K562 (cell line): ENCODE measurements at regions not wholly inside any gene's neighbourhood (a gene's known extent, or its start where the extent isn't known, plus 50 kb on each side); places are given as distances from the start of the nearest gene placed in this dataset.

ENCODE experiments used
- ATAC-seq: fragments of 200-7000 bp; cut with Tn5 transposase; 3 replicates; pipeline ENCODE4 v1.9.1; 2020; ENCODE audit warnings: moderate library complexity
- BruUV-seq: library from RNA; stranded (reverse); fragments of 400-500 nt; replicated peaks from 2 replicates; lab custom pipeline; 2021; lab: Mats Ljungman, UMichigan
- CTCF ChIA-PET: fragments of 300-600 bp; formaldehyde crosslinking; extraction: SDS; loops from one replicate; lab custom pipeline; 2021; ENCODE audit warnings: low intra/inter-chr PET ratio; lab: Yijun Ruan, JAX
- POLR2A ChIA-PET: fragments of 300-600, 350-650 bp; sonication (Branson Sonifier 250); formaldehyde crosslinking; extraction: SDS; loops from one replicate; lab custom pipeline; 2021; ENCODE audit warnings: antibody characterized with exemption, inconsistent platforms; lab: Yijun Ruan, JAX
- DNase-seq, 4 experiments: peaks; one replicate each; pipeline versions ENCODE4 v3.0.0 to v3.0.0-alpha.2; 2011 to 2018; ENCODE audit warnings: low spot score in 3 of 4, mixed read lengths in 3 of 4; ENCODE audit errors: extremely low read depth in 1 of 4
- FAIRE-seq: peaks from 2 replicates; lab custom pipeline; 2011; peaks lifted over from hg19 to GRCh38; lab: Jason Lieb, UNC
- H2AFZ ChIP-seq: 2 replicates; pipeline ENCODE4 v1.6.0; 2011; ENCODE audit warnings: low read depth, low read length, control low read depth, inconsistent platforms
- H3K27ac ChIP-seq: fragments of 200-600 bp; 3 replicates; pipeline ENCODE4 v1.8.0; 2011; ENCODE audit warnings: low read depth, mild to moderate bottlenecking, control low read depth, inconsistent platforms, low read length, moderate library complexity, mixed read lengths; ENCODE audit errors: extremely low read depth
- H3K27me3 ChIP-seq, 2 experiments: fragments of 300-600 bp in 1 of 2; 2 replicates in 1 of 2; 3 replicates in 1 of 2; pipeline versions ENCODE4 v1.6.0 to v1.8.0; 2011; ENCODE audit warnings: inconsistent platforms in 2 of 2, low read length in 2 of 2, mild to moderate bottlenecking in 1 of 2, mixed read lengths in 1 of 2, moderate library complexity in 1 of 2; ENCODE audit not compliant: control insufficient read depth in 2 of 2, insufficient read depth in 2 of 2
- H3K36me3 ChIP-seq: fragments of 300-600 bp; 3 replicates; pipeline ENCODE4 v1.8.0; 2011; ENCODE audit warnings: mild to moderate bottlenecking, low read length, inconsistent platforms; ENCODE audit not compliant: control insufficient read depth, insufficient read depth
- H3K4me1 ChIP-seq, 2 experiments: fragments of 200-600 bp in 1 of 2; replicated peaks in 1 of 2; 2 replicates in 1 of 2; 3 replicates in 1 of 2; pipeline versions ENCODE4 v1.5.1 to v1.8.0; 2011; ENCODE audit warnings: inconsistent platforms in 2 of 2, low read length in 2 of 2, mild to moderate bottlenecking in 1 of 2, mixed read lengths in 1 of 2, moderate library complexity in 1 of 2; ENCODE audit not compliant: control insufficient read depth in 2 of 2, insufficient read depth in 2 of 2
- H3K4me2 ChIP-seq: 2 replicates; pipeline ENCODE4 v1.6.1; 2011; ENCODE audit warnings: low read length, control low read depth, inconsistent platforms, mixed read lengths; ENCODE audit not compliant: insufficient read depth
- H3K4me3 ChIP-seq: fragments of 200-600 bp; sonication (generic), shearing (Covaris generic); 2 replicates; pipeline ENCODE4 v1.5.1; 2016; ENCODE audit warnings: control low read depth, inconsistent platforms
- H3K79me2 ChIP-seq: fragments of 200-600 bp; 3 replicates; pipeline ENCODE4 v1.8.0; 2011; ENCODE audit warnings: low read length, inconsistent platforms; ENCODE audit not compliant: control insufficient read depth, insufficient read depth
- H3K9ac ChIP-seq, 2 experiments: 2 replicates each; pipeline versions ENCODE4 v1.6.0 to v1.6.1; 2011; ENCODE audit warnings: low read depth in 2 of 2, low read length in 2 of 2, control low read depth in 1 of 2, inconsistent platforms in 1 of 2, mild to moderate bottlenecking in 1 of 2, mixed read lengths in 1 of 2; ENCODE audit not compliant: insufficient read depth in 1 of 2
- H3K9me1 ChIP-seq: one replicate; pipeline ENCODE4 v1.6.0; 2011; ENCODE audit warnings: inconsistent platforms, mild to moderate bottlenecking, low read length, moderate library complexity; ENCODE audit not compliant: control insufficient read depth, insufficient read depth
- H3K9me3 ChIP-seq: replicated peaks from 2 replicates; pipeline ENCODE4 v1.5.1; 2011; ENCODE audit warnings: low read depth, low read length, inconsistent platforms; ENCODE audit not compliant: control insufficient read depth, insufficient read depth
- H4K20me1 ChIP-seq: replicated peaks from 2 replicates; pipeline ENCODE4 v1.6.1; 2011; ENCODE audit warnings: low read length, inconsistent platforms, mixed read lengths; ENCODE audit not compliant: control insufficient read depth, insufficient read depth
- DNMT1 ChIP-seq: fragments of 450-650 bp; IDR thresholded peaks from 2 replicates; pipeline ENCODE4 v1.6.1; 2016; ENCODE audit warnings: antibody characterized with exemption, mild to moderate bottlenecking
- HDAC8 ChIP-seq: fragments of 450-650 bp; IDR thresholded peaks from 2 replicates; pipeline ENCODE4 v1.6.1; 2016; ENCODE audit warnings: mild to moderate bottlenecking, missing genetic modification characterization, moderate library complexity, missing compliant biosample characterization
- KAT8 ChIP-seq: fragments of 450-650 bp; IDR thresholded peaks from 2 replicates; pipeline ENCODE4 v1.6.1; 2016; ENCODE audit warnings: low read depth, mild to moderate bottlenecking
- MAFG ChIP-seq: fragments of 450-650 bp; conservative IDR thresholded peaks from 2 replicates; pipeline ENCODE4 v1.6.1; 2016; ENCODE audit warnings: missing genetic modification characterization, missing compliant biosample characterization
- RAD51 ChIP-seq: fragments of 450-650 bp; IDR thresholded peaks from 2 replicates; pipeline ENCODE4 v1.7.1; 2016; ENCODE audit warnings: low read depth, mild to moderate bottlenecking, borderline replicate concordance
- STAG1 ChIP-seq: sonication (generic); formaldehyde crosslinking; IDR thresholded peaks from 2 replicates; pipeline ENCODE4 v1.5.0; 2020; ENCODE audit warnings: missing genetic modification reagents, borderline replicate concordance
- TCFL5 ChIP-seq: fragments of 250-450 bp; sonication (Bioruptor Pico); conservative IDR thresholded peaks from 2 replicates; pipeline ENCODE4 v1.6.1; 2021; ENCODE audit warnings: mild to moderate bottlenecking, moderate library complexity, matching md5 sums
- TFE3 ChIP-seq: fragments of 450-650 bp; formaldehyde crosslinking; IDR thresholded peaks from 2 replicates; pipeline ENCODE4 v1.4.0; 2020; ENCODE audit warnings: mild to moderate bottlenecking, mixed read lengths
- THRAP3 ChIP-seq: fragments of 450-650 bp; IDR thresholded peaks from 2 replicates; pipeline ENCODE4 v1.6.1; 2016; ENCODE audit warnings: mild to moderate bottlenecking, inconsistent platforms, borderline replicate concordance
- ZKSCAN3 ChIP-seq: fragments of 250-450 bp; sonication (Bioruptor Pico); IDR thresholded peaks from 2 replicates; pipeline ENCODE4 v1.4.0; 2020
- ZKSCAN8 ChIP-seq: fragments of 200-800 bp; sonication (Bioruptor generic); IDR thresholded peaks from 2 replicates; pipeline ENCODE4 v1.6.1; 2016; ENCODE audit warnings: missing genetic modification characterization, missing compliant biosample characterization
- WGBS: fragments of 100-300 bp; shearing (Covaris generic); methylation state at CpG from one replicate; pipeline ENCODE4 v1.1.6; 2016; ENCODE audit warnings: low coverage, mixed read lengths; ENCODE audit not compliant: insufficient coverage; ENCODE audit errors: missing lambda C conversion rate; 5-methylcytosine and 5-hydroxymethylcytosine counted together
- in situ Hi-C: fragments of 300-500 bp; cut with MboI; formaldehyde crosslinking; loops from 4 replicates; pipeline ENCODE4 v1.15.0; 2018; ENCODE audit warnings: inconsistent platforms, mixed read lengths
- intact Hi-C: fragments of 100-400 bp; cut with micrococcal nuclease; formaldehyde crosslinking; loops from 2 replicates; pipeline ENCODE4 v1.14.2; 2022
- TF ChIP-seq, protein P1 (sequence below), 3 experiments: fragments of 200-800 bp in 1 of 3; fragments of 250-450 bp in 1 of 3; fragments of 450-650 bp in 1 of 3; sonication (Bioruptor Pico) in 1 of 3; sonication (Bioruptor generic) in 1 of 3; formaldehyde crosslinking in 1 of 3; IDR thresholded peaks; 2 replicates each; pipeline versions ENCODE4 v1.6.1 to v1.8.0; 2016 to 2022; ENCODE audit warnings: mild to moderate bottlenecking in 2 of 3, missing genetic modification characterization in 2 of 3, missing compliant biosample characterization in 1 of 3, moderate library complexity in 1 of 3

DNA sequence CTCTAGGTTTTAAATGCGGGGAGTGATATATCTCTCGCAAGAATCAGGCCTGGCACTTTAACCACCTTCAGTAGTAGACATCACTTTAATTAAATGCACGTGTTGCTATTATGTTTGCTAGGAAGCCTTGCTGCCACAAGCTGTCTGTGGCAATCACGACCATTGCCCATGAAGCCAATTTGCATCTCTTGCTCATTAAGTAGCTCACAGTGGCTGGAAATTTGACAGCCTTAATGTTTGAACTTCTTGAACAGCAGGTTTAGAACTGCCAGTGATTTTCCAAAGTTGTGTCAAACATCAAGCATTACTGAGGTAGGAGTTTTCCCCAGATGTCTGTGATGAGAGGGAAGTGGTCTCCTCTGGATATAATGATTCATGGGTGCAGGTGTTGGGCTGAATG lies 642.3 kb upstream of the CPEB2 start (continued):
- TF ChIP-seq ZKSCAN8 (CRISPR knock-in tag) (no peak), TCFL5 (no peak), ZKSCAN3 (CRISPR knock-in tag) (no peak), HDAC8 (tag) (no peak), KAT8 (no peak)

DNA sequence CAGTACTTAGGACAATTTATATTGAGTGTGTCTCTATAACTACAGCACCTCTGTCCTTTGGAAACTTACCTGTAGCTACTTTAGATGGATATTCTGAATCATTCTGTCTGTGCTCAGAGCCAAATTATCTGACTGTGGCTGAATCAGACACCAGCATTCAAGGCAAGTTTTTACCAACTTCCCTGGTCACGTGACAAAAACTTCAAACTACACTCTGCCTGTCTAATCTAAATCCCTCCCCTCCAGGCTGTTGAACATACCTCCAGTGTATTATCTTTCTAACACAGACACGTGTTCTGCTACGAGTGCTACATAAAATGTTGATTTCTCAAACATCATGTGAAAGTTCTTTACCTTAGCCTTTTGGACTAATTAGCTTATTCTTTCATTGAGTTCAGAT lies 641.2 kb upstream of the CPEB2 start:
- Histone ChIP-seq H3K27ac (no peak overlapping the region), H3K27me3 (no peaks in the 10 kb centered on the region), H3K9me3 (no peaks in the 10 kb centered on the region), H4K20me1 (no peaks in the 10 kb centered on the region), H3K79me2 (no peaks in the 10 kb centered on the region), H2AFZ (no peak overlapping the region), H3K9me1 (no peaks in the 10 kb centered on the region), H3K4me2 (no peak overlapping the region), H3K4me1 (no peaks in the 10 kb centered on the region), H3K36me3 (no peaks in the 10 kb centered on the region), H3K9ac (no peak overlapping the region), H3K4me3 (no peak overlapping the region)
- POLR2A ChIA-PET: no interaction called here
- in situ Hi-C loops: no loop called here
- whole genome bisulfite sequencing: 2% methylated on average over 3 of the region's 3 CpGs
- intact Hi-C loops: no loop called here
- BruUV-seq: no TSS peak
- CTCF ChIA-PET: no interaction called here
- no peak for DNase-seq
- FAIRE-seq: no peak
- TF ChIP-seq TFE3 (CRISPR knock-in tag): peak; percentile 92
- TF ChIP-seq THRAP3: no peak
- TF ChIP-seq, protein P1, sequence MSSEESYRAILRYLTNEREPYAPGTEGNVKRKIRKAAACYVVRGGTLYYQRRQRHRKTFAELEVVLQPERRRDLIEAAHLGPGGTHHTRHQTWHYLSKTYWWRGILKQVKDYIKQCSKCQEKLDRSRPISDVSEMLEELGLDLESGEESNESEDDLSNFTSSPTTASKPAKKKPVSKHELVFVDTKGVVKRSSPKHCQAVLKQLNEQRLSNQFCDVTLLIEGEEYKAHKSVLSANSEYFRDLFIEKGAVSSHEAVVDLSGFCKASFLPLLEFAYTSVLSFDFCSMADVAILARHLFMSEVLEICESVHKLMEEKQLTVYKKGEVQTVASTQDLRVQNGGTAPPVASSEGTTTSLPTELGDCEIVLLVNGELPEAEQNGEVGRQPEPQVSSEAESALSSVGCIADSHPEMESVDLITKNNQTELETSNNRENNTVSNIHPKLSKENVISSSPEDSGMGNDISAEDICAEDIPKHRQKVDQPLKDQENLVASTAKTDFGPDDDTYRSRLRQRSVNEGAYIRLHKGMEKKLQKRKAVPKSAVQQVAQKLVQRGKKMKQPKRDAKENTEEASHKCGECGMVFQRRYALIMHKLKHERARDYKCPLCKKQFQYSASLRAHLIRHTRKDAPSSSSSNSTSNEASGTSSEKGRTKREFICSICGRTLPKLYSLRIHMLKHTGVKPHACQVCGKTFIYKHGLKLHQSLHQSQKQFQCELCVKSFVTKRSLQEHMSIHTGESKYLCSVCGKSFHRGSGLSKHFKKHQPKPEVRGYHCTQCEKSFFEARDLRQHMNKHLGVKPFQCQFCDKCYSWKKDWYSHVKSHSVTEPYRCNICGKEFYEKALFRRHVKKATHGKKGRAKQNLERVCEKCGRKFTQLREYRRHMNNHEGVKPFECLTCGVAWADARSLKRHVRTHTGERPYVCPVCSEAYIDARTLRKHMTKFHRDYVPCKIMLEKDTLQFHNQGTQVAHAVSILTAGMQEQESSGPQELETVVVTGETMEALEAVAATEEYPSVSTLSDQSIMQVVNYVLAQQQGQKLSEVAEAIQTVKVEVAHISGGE (CRISPR knock-in tag; IDR thresholded peaks at IDR 0.05): no peak
- no peak for TF ChIP-seq DNMT1
- peak; percentile 55 for TF ChIP-seq RAD51
- no peak for TF ChIP-seq STAG1 (CRISPR knock-in tag)
- TF ChIP-seq MAFG (tag): no peak
- no peak for ATAC-seq
